HG03575 (cell line): ENCODE measurements at regions not wholly inside any gene's neighbourhood (a gene's known extent, or its start where the extent isn't known, plus 50 kb on each side); places are given as distances from the start of the nearest gene placed in this dataset.
A peak's percentile ranks its signal among the peaks of the same experiment; 100 is the strongest.

Source experiments
- ATAC-seq: cut with Tn5 transposase; IDR thresholded peaks from one replicate; pipeline ENCODE4 v1.9.1; 2021; ENCODE audit not compliant: unreplicated experiment, insufficient number of reproducible peaks, low FRiP score; ENCODE audit errors: extremely low read depth

DNA sequence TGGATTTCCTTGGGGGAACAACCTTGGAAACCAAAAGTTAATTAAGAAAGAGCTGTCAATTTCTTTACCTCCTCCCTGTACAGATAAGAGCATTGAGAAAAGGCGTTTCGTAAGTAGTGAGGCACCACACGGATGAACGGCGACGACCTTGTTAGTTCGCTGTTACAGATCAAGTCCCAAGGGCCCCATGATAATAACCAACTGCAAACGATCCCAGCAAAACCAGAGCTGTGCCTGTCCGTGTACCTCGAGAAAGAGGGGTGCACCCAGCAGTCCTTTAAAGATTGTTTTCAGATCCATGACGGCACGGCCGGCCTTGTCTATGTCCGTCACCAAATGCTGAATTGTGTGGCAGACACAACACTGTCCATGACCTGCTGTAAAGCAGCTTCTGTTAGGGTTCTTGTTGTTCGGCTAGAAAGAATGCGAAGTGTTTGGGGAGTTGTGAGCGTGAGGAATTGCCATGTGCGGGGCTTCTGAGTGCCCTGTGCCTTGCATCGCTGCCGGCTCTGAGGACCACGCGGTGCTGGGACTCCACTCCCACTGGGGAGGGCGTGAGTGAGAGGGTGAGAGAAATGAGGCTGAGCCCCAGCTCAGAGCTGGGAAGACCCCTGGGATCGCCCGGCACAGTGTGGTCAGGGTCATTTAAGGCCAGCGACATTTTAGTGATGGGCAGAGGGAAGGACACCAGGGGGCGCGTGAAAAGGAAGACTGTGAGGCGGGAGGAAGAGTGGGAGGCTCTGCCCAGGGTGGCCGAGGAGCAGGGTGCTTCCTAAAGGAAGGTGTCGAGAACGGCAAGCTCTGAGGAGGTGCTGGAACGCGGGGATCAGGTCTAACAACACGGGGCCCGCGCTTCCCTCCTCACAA lies 136.8 kb upstream of the RPS6KA2 start:
- no peak for ATAC-seq

DNA sequence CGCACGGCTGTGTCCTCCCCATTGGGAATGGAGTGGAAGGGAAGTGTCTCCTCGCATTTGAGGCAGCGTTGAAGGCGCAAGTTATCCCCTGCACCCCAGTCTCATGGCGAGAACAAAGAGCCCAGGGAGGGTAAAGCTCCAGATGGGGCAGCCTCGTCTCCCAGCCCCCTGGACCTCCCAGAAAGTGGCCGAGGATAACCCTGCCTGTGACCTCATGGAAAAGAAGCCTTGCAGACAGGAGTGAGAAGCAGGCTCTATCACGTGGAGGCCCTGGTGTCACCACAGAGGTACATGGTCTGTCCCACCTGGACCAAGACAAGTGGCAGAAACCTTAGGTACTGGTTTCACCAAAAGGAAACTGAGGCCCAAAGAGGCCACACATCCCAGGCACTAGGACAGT lies 134.8 kb upstream of the RPS6KA2 start:
- no peak for ATAC-seq

DNA sequence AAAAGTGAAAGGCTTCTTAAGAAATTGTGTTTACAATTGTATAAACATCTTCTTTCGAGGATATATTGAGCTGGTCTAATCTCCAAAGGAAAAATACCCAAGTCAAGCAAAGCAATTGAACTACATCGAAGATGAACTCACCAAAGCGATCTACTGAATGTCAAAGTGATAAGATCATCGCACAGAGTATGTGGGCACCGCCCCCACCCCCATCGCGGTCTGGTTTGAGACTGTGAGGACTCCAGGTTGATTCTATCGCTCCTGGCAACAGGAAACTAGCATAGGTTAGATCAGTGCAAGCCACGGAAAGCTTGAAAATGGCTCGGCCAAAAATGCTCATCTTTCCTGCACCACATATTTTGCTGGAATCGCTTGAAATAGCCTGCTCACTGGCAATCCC lies 133.2 kb upstream of the RPS6KA2 start:
- no peak for ATAC-seq

DNA sequence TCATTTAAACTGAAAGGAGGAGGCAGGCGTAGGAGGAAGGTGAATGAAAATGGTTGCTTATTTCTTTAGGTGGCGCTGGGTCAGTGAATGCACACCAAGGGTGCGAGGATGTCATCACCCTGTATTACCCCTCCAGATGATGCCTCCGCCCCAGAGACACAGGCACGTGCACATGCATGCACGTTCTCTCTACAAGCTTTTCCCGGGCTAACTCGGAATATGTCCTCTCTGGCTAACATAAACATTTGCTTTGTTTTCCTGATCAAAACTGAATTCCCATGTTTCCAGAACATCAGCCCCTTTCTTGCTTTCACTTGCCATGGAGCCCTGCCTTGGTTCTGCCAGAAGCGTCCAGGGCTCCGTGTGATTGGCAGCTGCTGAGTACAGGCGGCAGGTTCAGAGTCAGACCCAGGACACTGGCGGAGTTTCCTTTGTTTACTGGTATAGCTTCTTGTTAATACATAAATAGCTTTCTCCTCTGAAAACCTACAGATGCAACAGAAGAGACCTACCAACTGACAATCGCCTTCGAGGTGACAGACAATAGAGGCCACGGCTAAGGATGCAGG lies 131.2 kb upstream of the RPS6KA2 start:
- ATAC-seq: no peak

DNA sequence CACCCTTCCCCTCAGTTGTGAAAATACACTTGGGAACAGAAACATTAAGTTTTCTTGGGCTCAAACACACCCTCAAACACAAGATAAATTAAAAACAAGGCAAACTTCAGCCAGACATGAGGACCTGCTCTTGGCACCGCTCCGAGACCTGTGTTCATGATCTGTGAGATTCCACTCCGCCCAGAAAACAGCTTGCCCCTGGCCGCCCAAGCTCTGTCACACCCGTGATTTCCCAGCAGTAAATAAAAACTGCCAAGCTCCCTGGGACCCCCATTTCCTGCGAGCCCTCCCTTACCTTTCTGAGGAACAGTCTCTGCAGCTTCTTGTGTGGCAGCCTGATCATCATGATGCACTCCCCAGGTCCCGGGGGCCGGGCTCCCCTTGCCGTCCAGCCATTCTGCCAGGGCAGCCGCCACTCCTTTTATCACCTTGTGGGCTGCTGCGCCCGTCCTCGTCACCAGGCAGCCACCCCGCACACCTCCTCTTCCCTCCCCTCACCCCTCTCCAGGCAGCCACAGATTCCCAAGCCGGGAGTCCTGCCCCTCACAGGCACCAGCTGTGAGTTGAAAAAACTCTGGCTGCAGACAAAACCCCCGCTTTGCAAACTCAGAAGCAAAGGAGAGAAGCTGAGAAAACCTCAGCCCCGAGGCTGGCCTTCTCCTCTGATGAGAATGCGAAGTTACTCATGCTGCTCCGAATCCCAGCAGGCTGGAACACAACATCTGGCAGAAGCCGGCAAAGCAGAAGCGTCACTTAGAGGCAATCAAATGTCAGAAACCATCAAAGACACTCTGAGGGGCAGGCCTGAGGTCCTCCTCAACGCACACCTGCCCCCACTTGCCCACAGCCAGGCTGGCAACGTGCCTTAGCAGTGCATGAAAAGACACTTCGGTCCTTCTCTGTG lies 130.4 kb upstream of the RPS6KA2 start:
- ATAC-seq: no peak

DNA sequence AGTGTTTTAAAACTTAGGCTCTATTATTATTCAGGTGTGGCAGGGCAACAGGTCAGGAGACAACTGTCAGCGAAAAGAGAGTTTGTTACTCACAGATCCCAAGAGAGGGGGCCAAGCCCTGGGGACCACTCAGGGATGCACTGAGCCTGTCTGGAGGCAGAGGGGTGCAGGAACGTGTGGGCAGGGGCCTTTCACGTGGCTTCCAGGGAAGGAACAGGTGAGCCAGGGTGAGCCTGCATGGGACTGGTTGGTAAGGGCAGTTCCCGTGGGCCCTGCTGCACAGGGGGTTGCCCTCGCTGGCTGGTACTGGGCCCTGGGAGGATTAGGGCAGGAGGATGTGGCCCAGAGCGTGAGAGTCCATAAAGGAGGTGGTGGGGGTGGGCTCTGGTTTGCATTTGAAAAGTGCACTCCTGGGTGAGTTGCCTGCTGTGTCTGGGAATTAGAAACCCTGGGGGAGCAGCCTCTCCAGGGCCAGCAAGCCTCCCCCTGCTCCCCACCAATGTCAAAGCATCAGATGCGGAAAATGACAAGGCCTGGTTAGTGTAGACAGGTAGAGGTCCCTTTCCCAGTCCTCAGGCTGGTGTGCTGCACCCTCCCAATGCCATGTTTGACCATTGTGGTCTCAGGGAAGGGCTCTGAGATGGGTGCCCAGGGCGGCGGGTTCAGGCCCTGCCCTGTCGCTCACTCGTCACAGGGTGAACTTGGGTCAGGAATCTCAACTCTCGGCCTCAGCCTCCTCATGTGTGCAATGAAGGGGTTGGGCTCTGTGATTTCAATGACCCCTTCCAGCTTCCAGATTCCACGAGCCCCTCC lies 127.4 kb upstream of the RPS6KA2 start:
- no peak for ATAC-seq

DNA sequence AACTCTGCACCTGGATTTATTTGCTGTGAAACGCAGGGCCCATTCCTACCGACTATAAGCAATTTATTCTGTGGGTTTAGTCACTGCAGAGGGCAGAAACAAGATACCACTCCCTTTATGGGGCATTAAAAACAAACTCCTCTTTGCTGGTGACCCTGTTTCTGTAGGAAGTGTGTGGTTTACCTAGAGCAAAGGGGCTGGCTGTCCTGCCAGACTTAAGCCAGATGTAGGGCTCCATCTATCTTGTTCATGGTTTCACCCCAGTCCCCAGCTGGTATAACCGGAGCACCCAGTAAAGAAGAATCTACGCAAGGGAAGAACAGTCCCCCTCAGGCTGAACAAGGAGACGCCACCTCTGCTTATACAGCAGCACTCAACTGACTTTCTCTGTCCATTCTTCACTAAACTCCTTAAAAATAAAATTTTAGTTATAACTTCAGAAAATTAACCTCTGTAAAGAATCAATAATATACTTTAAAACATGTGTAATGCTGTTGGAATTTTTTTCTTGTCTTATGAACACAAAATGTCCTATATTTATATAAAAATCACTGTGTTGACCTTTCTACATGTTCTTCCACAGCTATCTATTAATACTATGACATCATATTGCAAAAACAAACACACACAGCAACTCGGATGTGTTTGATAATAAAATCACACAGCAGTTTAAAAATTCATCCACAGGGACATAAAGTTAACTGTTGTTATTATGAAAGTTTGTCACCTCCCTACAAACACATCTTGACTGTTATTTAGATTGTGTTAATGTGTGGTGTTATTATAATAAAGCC lies 126.1 kb upstream of the RPS6KA2 start:
- ATAC-seq: no peak

DNA sequence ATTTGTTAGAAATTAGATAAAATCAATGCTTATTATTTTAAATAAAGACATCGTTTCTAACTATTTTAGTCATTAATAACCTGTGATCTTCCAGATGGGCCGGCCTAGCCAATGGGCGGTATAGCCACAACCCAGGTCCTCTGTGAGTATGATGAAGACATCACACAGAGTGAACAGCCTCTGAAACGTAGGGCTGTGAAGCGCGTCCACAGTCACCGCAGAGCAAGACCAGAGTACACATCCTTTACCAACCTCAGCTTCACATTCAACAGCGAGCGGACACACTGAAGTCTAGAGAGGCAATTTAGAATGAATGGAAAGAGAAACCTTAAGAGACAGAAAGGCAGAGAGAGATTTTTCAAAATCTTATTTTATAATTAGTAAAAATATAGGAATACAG lies 125.0 kb upstream of the RPS6KA2 start:
- ATAC-seq: peak; percentile 78

DNA sequence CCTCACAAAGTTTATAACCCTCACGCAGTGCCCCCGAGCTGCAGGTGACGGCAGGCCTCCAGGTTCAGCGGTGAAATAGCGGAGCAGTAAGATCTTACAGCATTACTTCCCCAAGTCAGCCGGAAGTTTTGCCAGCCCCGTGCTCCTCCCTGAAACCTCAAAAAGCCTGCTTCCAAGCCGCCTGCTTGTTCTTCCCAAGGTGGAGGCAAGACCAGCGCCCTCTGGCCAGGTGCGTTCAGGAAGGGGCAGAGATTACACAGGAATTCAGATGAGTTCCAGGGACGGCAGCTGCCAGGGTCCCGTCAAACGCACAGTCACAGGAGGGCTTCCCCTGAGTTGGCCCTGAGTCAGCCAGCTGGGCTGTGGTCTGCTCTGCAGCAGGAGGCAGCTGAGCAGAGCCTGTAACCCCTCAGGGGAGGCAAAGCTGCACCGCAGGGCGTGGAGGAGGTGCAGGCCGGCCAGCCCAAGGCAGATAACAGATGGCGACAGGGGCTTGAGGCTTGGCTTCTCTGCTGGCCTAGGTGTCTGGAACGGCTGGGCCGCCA lies 124.1 kb upstream of the RPS6KA2 start:
- no peak for ATAC-seq

DNA sequence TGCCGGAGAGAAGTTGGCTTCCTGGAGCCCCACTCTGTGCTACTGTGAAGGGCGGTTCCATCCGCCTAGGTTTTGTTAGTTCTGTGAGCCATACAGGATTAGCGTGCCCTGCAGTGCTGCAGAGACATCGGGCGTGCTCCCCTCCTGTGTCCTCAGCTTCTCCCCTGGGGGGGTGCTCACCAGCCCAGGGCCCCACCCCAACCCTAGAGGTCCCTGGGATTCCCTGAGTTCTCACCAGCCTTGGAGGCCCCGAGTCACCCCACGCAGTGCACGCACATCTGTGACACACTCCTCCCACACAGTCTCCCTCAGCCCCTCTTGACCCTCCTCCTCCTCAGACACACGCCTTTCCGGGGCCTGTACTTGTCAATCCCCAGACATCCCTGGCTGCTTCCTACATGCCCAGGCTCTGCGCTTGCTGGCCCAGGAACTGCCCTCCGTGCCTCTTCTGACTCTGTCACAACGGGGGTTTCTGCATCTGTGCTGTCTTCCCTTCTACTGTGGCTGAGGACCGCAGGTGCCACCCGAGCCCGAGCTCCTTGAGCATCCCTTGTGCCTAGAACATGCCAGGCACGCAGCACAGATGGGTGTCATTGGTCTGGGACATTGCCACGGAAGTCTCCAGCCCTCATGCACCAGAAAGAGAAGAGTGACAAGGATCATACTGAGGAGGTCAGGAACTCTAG lies 123.2 kb upstream of the RPS6KA2 start:
- ATAC-seq: no peak

DNA sequence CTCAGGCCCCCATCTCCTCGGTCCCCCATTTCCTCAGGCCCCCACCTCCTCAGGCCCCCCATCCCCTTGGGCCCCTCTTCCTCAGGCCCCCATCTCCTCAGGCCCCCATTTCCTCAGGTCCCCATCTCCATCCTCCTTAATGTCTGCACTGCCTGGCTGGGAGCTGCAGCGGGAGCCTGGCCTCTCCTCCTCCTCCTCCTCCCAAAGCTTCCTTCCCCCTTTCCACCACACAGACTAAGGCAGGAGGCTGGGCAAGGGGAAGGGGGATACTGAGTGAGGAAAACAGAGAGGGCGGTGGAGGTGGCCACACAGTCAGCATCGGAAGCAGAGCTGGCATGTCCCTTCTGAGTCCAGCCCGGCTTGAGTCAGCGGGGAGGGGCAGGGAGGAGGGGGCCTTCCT lies 122.6 kb upstream of the RPS6KA2 start:
- no peak for ATAC-seq

DNA sequence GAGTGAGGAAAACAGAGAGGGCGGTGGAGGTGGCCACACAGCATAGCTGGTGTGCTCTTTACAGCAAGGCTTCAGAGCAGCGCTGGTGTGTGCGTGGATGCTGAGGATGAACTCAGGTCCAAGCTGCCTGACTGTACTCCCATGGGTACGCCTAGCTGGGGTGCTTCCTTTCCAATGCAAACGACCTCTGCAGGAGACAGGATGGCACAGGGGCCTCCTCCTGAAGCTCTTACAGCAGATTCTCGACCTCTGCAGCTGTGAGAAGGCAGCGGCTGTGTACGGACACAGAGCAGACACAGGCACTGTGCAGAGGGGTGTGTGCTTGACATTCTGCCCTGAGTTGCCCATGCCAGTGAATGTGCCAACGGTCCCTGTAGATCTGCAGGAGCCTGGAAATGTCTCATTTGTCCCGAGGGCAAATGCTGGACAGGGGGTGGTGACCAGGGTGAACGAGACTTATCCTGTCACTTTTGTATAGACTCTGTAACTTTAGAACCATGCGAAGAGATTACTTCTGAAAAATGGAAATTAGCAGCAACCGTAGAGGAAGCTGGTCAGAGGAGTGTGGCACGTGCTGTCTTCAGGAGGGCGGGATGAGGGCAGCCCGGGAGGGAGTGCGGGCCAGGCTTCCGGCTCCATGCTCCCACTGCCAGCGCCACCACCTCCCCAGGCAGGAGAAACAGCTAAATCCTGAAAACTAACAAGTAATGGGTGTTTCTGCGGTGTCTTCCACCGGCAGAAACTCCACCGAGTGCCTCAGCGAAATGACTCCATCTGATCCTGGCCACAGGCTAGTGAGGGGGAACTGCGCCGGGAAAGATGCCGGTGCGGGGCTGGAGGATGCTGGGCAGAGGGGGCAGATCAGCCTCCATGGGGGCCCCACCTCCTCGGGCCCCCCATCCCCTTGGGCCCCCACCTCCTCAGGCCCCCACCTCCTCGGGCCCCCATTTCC lies 120.9 kb upstream of the RPS6KA2 start:
- ATAC-seq: no peak

DNA sequence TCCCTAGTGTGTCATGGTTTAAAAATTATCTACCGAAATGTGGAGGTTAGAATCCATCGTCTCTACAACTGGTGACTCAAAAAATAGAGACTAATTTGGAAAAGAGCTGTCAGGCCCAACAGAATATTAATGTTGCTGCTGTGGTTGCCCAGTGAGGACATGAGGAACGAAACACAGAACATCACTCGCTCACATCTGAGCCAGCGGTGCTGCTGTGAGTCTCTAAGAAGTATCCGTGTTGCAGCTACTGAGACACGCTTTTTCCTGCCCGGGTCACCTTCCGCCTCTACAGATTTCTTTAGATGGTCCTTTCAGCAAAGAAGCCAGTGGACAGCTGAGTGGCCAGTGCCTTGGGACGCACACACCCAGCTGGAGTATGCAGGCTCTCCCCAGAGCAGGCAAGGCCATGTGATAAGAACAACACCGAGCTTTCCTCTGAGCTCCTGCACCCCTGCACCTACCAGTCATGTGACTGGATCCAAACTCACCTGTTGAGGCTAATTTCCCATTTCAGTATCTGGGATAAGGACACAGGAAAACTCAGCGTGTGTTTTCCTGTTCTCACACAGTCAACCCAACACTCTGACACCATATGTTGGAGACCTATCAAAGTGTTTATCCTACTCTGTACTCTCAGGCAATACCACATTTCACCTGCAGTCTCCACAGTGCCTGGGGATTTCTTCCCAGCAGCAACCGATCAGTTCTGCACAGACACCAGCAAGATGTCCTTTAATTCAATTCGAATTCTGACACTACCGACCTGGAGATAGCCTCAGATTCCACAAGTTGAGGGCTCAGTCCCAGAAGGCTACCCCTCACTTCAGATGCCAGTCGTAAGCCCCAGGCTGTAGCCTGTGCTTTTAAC lies 119.0 kb upstream of the RPS6KA2 start:
- no peak for ATAC-seq

DNA sequence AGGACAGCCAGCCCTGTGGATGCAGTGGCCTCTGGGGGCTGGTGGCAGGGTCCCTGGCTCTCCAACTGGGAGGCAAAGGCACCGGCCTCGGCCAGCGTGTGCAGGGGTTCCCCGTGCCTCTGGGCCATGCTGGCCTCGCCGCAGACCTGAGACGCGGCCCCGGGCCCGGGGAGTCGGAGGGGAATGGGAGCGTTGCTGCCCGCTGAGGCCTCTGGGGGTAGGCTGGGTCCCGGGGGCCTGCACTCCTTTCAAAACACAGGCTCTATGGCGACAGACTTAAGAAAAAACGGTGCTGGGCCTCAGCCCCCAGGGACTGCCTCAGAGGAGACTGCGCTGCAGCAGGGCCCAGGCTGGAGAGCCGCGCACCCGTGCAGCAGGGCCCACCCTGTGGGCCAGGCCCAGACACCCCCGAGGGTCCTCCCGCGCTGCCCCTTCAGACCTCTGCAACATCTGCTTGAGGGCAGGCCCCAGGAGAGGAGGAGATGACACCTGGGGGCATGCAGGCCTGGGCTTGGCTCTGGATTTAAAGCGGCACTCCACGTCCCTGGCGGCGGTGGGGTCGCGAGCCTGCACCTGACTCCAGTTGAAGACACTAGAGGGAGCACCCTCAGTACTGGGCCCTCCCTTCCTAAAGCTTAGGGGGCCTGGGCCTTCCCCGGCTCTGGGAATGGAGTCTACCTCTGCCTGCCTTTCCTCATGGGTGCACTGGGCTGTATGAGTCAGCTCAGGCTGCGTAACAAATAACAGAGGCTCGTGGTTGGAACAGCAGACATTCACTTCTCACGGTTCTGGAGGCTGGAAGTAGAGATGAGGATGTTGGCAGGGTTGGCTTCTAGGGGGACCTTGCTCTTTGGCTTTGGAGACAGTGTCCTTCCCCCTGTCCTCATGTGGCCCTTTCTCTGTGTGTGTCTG lies 117.4 kb upstream of the RPS6KA2 start:
- ATAC-seq: no peak
